SK-N-SH (cell line): ENCODE measurements at regions not wholly inside any gene's neighbourhood (a gene's known extent, or its start where the extent isn't known, plus 50 kb on each side); places are given as distances from the start of the nearest gene placed in this dataset.

Experiments
- CTCF ChIP-seq: fragments of 200-600 bp; sonication (generic); IDR thresholded peaks from 2 replicates; pipeline ENCODE4 v1.6.1; 2017; ENCODE audit warnings: antibody characterized with exemption, mild to moderate bottlenecking, moderate library complexity
- POLR2AphosphoS5 ChIP-seq: IDR thresholded peaks from 2 replicates; pipeline ENCODE4 v1.6.1; 2012; ENCODE audit warnings: low read depth, low read length
- YY1 ChIP-seq: IDR thresholded peaks from 2 replicates; pipeline ENCODE4 v1.4.0; 2012; ENCODE audit warnings: low read depth, mild to moderate bottlenecking

DNA sequence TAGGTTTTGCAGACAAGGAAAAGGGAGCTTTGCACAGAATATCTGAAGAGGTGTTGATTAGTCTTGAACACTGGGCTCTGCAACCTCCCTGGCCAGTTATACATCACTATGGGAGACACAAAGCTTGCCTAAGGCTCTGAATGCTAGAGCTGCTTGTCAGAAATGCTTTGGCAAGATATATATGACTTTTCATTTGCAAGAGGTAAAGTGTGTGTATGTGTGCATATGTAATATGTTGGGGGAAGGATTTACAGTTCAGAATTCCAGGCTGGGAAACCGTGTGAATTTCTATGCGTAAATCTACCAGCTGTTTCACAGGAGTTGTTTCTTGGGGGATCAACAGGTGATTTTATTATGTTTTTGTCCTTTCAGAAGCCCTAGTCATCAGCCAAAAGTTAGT, 350.9 kb downstream of the TMEM114 start:
- no peak for TF ChIP-seq CTCF
- TF ChIP-seq POLR2AphosphoS5 = no peak
- no peak for TF ChIP-seq YY1
